ENCODE measurements at regions not wholly inside any gene's neighbourhood (a gene's known extent, or its start where the extent isn't known, plus 50 kb on each side); places are given as distances from the start of the nearest gene placed in this dataset.

GRCh38 chr14:61847861-61848260 lies 85.6 kb downstream of the SNAPC1 start:
- no peak overlapping the region for H3K4me3 ChIP-seq (replicated peaks in 1 of 2; ENCODE audit: low read depth in 2 of 2, low read length in 2 of 2)
- no peak for DNase-seq (ENCODE audit: low read depth in 2 of 2)
- no peak for TF ChIP-seq CTCF (IDR thresholded peaks at IDR 0.05; ENCODE audit: low read depth, low read length)

- DNase-seq (ENCODE audit: low read depth in 2 of 2): no peak
- no peak overlapping the region for H3K4me3 ChIP-seq (replicated peaks in 1 of 2; ENCODE audit: low read depth in 2 of 2, low read length in 2 of 2)
- no peak for TF ChIP-seq CTCF (IDR thresholded peaks at IDR 0.05; ENCODE audit: low read depth, low read length)
Measured at GRCh38 chr14:61854898-61855297, 92.7 kb downstream of the SNAPC1 start.

GRCh38 chr14:61860294-61860918 lies 98.2 kb downstream of the SNAPC1 start:
- H3K4me3 ChIP-seq (replicated peaks in 1 of 2; ENCODE audit: low read depth in 2 of 2, low read length in 2 of 2): no peak overlapping the region
- peak; percentile 48 to 63 for DNase-seq (ENCODE audit: low read depth in 2 of 2)
- TF ChIP-seq CTCF (IDR thresholded peaks at IDR 0.05; ENCODE audit: low read depth, low read length): peak; percentile 90

- TF ChIP-seq CTCF (IDR thresholded peaks at IDR 0.05; ENCODE audit: low read depth, low read length): no peak
- DNase-seq (ENCODE audit: low read depth in 2 of 2): no peak
Measured at GRCh38 chr14:61861320-61861865, 99.2 kb downstream of the SNAPC1 start.

GRCh38 chr14:61864329-61864898 lies 102.2 kb downstream of the SNAPC1 start:
- TF ChIP-seq CTCF (IDR thresholded peaks at IDR 0.05; ENCODE audit: low read depth, low read length): no peak
- H3K4me3 ChIP-seq (replicated peaks in 1 of 2; ENCODE audit: low read depth in 2 of 2, low read length in 2 of 2): no peak overlapping the region
- DNase-seq (ENCODE audit: low read depth in 2 of 2): no peak

More at GRCh38 chr14:61861320-61861865, 99.2 kb downstream of the SNAPC1 start:
- no peak overlapping the region for H3K4me3 ChIP-seq (replicated peaks in 1 of 2; ENCODE audit: low read depth in 2 of 2, low read length in 2 of 2)

GRCh38 chr14:61866932-61867920 lies 105.0 kb downstream of the SNAPC1 start:
- no peak for TF ChIP-seq CTCF (IDR thresholded peaks at IDR 0.05; ENCODE audit: low read depth, low read length)
- peak in 1 of 2 donors; percentile 9 for DNase-seq (ENCODE audit: low read depth in 2 of 2)
- no peak overlapping the region for H3K4me3 ChIP-seq (replicated peaks in 1 of 2; ENCODE audit: low read depth in 2 of 2, low read length in 2 of 2)

All from cardiac fibroblast (primary cell).